NCI-H2029 (cell line): ENCODE measurements at regions not wholly inside any gene's neighbourhood (a gene's known extent, or its start where the extent isn't known, plus 50 kb on each side); places are given as distances from the start of the nearest gene placed in this dataset.

Experiments used
- DNase-seq: peaks from one replicate; lab custom pipeline; 2025; lab: John Stamatoyannopoulos, UW

DNA sequence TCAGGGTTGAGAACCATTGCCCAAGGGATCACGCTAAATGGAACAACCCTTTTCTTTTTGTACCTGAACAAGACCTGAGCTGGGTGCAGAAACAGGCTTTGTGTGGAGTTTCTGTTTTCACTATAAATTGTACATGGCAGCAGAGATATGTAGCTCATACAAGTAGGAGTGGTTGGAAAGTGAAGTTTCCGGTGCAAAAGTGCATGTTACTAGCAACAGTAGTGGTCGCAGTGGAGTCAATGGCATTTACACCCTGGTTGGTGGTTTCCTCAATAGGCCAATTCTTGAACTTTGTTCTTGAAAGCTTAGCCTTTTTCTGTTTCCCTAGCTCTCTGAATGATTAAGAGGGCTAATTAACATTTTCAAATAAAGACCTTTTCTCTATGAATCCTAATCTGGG lies 170.7 kb downstream of the NEBL start:
- DNase-seq: no peak

DNA sequence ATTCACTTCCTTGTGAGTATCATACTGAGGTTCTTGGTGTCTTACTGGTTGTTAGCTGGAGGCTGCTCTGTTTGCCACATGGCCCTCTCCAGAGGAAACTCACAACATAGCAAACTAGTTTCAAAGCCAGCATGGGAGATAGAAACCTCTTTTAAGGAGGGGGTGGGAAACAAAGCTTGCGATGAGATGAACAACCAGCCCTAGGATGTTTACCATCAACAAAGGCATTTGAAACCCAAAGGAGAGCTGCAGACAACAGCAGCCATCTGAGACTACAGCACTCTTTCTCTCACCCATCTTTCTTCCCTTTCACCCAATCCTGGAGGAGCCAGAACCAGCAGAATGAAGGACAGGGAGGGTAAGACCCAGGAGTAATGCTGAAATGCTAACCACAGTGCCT lies 182.1 kb downstream of the NEBL start:
- DNase-seq: no peak

DNA sequence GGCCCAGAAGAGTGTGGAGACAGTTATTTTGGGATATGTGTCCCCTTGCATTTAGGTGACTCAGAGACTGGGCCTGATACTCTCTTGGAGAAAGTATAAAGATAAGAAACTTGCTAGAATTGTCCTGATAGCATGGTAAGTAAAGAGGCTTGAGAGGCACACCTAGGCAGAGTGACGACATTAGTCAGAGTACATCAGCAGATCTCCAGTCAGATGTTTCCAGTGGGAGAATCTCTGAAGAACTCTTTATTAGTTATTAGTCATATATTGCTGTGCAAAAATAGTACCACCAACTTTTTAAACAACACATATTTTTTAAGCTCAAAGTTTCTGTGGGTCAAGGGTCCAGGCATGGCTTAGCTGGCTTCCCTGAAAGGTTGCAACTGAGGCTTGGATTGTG lies 182.6 kb downstream of the NEBL start:
- DNase-seq: no peak

DNA sequence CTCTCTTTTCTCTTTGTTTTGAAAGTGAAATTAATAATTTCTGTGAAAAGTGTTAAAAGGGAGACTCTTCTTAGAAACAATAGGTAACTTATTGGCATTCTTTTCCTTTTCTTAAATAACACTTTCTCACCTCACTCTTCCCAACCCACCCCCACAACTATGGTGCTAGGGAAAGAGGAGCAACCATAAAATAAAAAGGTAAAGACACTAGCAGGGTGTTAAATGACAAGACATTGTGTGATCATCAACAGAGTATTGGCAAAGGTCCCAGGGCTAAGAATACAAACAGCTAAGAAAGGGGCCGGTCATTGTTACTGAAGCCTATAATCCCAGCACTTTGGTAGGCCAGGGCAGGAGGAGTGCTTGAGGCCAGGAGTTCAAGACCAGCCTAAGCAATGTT lies 183.7 kb downstream of the NEBL start:
- peak; percentile 2 for DNase-seq

DNA sequence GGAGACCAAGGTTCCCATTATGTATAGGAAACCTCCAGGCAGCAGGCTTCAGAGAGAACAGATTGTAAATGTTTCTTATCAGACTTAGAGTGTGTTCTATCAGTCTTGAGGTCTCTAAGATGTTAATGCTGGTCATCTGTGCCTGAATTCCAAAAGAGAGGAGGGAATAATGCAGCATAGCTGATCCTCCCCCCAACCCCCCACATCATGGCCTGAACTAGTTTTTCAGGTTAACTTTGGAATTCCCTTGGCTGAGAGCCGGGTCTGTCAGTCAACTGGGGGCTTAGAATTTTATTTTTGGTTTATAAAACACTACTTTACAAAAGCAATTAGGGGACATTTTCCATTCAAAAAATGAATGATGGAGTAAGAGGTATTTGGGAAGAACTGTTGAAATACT lies 184.3 kb downstream of the NEBL start:
- no peak for DNase-seq

DNA sequence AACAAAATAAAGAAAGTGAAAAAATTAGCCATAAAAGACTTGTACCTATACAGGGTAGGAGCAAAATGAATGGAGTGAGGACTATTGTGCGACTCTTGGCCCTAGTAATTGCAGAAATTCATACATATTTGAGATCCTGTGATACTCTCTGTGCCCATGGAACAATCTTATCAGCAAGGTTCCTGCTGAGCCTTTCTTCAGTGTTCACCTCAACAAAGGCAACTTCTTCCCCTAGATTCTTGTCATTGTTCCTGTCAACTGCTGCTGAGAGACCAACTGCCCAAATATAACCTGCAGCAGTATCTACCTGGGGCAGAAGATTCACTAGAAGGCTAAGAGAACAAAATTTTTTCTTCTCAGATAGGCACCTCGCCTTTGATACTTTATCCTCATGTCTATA lies 187.4 kb downstream of the NEBL start:
- DNase-seq: no peak

DNA sequence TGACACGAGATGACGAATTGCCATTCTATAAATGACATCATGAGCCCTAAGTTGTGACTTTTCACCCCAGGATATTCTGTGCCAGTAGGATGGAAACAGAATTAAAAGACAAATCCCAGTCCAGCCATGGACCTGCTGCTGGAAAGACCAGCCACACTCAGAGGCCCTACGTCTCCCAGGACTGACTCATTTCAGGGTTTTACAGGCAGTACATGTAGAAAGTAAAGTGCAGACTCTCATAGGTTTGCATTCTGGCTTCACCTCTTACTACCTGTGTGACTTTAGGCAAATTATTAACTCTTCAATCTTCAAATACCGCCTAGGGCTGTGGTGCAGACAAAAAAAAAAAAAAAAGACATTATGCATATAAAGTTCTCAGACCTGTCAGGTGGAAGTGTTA lies 188.8 kb downstream of the NEBL start:
- no peak for DNase-seq

DNA sequence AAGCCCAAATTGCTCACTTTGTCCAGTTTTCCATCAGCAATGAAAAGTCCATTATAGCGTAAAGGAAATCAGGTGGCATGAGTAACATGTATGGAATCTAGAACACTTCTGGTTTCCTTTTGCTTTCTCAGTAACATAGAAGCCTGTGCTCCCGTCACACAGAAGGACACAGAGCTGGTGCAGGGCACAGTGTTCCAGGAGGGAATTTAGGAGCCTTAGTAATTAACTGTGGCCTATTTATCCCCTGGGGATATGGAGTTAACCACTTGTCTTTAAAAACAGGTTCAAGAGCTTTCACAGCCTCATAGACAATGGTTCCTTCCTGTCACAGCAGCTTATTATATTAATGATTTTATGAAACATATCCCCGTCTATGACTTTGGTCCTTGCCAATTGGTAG lies 189.9 kb downstream of the NEBL start:
- no peak for DNase-seq

DNA sequence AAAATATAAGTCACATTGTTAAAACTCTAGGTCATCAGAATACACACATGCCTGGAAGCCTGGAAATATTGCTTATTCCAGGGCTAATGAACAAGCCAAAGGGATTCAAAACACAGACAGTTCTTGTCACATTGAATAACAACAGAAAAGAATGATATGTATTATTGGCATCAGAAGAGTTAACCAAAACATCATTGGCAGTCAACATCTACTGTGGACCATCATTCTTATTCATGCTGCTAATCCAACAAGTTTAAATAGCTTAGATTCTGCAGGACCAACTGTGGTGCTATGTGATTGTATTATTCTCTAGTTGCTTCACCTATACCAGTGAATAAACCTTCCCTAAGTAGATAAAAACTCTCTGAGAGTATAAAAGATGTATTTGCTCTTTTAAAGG lies 198.3 kb downstream of the NEBL start:
- DNase-seq: no peak

DNA sequence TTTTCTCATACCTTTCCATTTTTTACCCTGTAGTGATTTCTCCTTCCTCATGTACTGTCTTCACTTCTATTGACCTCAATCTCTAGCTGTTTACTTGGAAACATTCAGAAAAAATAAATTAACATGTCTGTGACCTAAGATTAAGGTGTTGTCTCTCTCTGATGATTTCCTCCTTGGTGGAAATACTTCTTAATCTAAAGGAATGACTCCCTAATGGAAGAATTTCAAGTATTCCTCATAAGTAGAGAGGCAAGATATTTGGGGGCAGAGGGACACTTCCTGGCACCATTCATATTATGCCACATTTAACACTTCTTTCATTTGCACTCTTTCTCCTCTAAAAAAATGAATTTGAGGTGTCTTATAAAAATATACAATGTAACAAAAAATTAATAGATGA lies 202.8 kb downstream of the NEBL start:
- no peak for DNase-seq

DNA sequence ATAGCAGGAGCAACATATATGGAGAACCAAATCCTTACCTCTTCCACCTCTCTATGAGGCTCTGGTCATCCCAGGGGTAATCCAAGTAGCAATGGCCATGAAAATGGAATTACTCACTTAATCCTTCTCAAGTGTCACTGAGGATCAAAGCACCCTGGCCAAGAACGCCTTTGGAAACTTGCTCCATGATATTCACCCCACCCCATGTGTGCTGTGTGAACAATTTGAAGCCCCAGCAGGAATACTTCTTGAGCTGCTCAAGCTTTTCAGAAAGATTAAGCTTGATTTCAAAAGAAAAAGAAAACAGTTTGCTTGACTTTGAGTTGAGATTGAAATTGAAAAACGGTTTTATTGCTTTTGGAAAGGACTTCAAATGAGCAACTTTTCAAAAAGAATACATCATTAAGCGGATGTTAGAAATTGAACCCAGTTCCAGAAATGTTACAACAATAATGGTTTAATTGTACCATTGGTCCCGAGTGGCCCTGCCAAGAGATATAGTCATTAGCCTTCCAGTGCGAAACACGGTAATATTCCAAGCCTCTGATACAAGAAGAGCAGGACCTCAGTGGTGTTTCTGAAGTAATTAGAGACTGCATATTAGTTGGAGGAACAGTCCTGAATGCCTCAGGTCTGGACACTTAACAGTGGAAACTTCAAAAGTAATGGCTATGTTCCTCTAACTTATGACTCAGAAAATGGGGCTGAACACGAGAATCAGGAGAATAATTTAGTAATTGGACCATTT lies 208.1 kb downstream of the NEBL start:
- no peak for DNase-seq

DNA sequence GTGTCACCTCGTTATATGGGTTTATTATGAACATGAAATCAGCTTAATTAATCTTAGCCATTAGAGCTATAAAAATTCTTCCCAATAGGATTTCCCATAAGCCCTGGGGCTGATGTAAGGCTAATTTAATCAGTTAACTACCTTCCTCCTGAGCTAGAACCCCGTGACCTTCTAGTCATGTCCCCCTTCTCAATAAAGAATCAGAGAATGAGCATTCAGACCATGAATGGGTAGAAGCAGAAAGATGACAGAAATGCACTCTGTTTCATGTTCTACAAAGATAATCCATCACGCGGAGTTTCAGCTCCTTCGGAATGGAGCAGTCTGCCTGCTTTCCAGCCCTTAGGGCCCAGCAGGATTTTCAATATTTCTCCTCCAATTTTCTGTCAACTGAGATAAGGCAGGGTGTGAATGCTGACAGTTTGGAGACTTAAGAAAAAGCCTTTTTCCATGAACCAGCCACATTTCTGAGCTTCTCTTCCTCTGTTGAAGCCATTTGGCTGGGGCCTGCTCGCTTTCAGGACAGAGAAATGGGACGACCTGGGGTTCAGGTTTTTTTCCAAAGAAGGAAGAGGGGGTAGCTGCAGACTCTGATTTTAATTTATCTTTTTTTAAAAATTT lies 211.0 kb downstream of the NEBL start:
- no peak for DNase-seq

DNA sequence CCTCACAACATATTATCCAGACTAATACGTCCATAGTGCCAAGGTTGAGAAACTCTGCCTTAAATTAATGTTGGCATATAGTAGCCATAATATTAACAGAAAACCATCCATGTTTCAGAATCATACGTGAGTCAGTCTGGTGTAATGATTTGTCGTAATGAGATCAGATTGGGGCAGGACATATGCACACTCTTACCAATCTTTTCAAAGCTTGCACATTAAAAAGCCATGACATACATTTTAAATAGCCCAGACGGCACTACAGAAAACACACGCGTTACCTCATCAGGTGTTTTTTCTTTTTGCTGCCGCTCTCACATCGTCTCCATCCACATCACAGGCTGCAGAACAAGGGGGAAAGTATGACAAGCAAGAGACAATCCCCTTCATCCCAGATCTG lies 211.6 kb downstream of the NEBL start:
- DNase-seq: no peak

DNA sequence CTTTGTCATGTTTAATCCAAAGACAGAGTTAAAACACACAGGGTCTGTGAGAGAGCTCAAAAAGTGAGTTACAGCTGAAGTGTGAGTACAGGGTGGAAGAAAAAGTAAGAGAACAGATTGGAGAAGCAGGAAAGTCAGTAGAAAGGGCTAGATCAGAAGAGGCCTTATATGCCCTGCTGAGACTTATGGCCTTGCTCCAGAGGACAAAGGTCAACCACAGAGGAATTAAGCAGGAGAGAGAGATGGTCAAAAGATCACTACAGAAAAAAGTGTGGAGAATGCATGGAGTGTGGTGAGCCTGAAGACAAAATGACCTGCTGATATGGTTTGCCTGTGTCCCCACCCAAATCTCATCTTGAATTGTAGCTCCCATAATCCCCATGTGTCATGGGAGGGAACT lies 213.8 kb downstream of the NEBL start:
- DNase-seq: no peak

DNA sequence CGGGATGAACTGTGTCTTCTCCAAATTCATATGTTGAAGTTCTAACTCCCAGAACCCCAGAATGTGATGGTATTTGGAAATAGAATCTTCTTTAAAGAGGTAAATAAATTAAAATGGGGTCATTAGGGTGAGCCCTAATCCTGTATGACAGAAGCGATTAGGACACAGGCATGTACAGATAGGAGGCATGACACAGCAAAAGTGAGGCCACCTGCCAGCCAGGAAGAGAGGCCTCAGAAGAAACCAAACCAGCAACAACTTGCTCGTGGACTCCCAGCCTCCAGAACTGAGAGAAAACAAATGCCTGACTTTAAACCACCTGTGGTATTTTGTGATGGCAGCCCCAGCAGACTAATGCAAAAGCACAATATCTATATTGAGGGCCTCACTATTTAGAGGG lies 214.3 kb downstream of the NEBL start:
- no peak for DNase-seq

DNA sequence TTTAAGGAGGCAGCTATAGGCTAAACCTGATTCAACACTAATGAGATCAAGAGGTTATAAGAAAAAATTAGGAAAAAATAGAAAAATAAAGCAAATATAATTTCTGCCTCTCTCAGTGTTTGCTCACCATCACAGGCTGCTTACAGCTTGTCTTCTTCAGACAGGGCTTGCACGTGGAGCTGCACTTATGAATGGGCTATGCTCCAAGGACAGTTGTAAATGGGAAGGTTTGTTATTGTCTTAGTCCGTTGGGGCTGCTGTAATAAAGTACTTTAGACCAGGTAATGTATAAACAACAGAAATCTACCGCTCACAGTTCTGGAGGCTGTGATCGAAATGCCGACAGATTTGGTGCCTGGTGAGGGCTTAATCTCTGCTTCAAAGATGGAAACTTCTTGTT lies 219.8 kb downstream of the NEBL start:
- DNase-seq: no peak

DNA sequence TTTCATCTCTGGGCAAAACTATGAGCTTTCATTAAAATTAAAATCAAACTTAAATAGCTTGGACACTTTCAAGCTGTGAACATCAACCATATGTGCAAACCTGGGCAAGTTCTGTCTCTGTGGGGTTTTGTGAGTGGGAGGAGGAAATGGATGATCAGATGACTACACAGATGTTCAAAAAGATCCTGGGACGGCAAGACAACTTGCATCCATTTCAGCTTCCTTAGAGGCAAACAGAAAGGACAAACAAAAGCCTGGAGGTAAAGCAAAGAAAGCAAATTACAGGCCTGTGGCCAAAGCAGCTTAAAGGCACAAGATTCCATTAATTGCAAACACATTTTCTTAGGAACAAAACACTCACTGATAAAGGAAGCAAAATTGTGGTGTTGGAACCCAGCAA lies 222.2 kb downstream of the NEBL start:
- DNase-seq: no peak

DNA sequence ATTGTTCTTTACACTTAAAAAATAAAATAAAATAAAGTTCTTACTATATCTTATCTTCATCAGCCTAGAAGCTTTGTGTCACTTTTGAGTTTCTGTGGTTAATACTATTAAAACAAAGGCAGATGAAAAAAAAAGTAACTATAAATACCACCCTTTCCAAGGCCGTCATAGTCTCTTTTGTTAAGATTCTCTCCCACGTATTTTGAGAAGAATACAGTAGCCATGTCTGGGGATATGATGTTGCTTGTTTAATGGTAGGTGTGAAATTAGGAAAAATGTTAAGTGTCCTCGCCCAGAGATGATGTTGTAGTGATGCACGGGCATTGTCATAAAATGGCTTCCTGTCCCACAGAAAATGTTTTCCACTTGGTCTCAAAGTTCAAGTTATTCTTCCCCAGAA lies 223.9 kb downstream of the NEBL start:
- DNase-seq: no peak

DNA sequence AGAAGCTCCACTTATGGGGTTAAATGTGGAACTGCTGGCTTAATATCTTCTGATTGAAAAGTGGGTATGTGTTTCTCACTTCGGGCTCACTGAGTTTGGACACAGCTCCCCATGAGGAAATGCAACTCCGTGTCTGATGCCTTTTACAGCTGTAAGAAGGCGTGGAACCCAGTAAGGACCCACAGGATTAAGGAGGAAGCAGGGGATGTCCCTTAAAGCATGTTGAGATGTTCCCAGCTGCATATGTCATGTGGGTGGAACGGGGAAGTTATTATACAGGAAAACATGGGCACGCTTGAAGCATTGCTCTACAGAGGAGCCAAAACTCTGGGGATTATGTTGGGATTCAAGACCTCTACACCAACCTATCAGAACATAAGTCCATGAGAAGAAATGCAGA lies 224.4 kb downstream of the NEBL start:
- no peak for DNase-seq

DNA sequence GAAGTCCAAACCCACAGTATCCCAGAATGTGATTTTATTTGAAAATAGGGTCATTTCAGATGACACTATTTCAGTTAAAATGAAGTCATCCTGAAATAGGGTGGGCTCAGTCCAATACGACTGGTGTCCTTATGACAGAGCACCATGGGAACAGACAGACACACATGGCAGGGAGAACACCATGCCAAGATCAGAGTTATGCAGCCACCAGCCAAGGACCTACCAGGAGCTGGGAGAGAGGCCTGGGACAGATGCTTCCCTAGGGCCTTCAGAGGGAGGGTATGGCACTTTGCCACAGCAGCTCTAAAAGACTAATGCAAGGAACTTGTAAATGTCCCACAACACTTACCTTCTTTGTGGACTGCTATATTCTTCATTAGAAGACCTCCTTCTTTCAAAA lies 226.5 kb downstream of the NEBL start:
- no peak for DNase-seq

DNA sequence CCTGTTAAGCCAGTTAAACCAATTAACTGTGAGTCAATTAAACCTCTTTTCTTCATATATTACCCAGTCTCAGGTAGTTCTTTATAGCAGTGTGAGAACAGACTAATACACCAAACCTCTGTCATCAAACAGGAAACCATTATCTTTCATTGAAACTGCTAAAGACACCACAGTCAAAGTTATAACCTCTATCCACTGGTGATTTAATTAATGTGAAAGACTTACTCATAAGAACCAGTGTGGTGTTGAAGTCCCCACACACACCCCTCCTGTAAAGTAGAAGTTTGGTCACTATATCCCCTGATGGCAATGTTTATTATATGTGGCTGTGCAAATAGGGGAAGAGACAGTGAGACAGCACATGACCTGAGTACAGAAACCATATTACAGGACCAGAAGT lies 228.1 kb downstream of the NEBL start:
- DNase-seq: no peak

DNA sequence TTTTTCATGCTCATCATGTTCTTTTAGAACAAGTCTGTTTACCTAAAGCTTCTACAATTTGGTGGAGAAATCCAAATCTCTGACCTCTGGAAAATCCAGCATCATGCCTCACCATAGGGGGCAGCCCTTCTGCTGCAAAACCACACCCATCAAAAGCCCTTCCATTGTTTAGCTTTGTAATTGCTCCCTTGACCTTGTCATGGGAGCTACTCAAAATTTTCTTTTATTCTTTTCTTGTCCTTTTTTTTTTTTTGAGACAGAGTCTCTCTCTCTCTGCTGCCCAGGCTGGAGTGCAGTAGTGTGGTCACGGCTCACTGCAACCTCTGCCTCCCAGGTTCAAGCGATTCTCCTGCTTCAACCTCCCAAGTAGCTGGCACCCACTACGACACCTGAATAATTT lies 234.4 kb downstream of the NEBL start:
- DNase-seq: no peak

DNA sequence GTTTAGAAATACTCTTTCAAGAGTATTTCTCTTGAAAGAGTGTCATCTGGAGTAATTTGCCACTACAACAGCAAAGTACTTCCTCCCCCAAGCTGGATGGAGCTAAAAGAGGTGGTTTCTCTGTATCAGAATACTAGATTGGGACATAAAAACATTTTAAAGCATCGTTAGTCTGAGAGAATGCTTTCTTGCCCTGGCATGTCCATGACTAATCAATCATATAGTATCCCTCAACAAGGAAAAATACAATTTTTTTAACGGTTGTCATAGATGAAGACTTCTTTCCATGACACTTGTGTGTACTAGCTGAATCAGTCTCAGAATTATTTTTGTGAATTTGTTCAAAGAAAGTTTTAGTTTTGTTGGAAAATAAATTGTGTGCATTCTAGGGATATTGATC lies 237.9 kb downstream of the NEBL start:
- no peak for DNase-seq

DNA sequence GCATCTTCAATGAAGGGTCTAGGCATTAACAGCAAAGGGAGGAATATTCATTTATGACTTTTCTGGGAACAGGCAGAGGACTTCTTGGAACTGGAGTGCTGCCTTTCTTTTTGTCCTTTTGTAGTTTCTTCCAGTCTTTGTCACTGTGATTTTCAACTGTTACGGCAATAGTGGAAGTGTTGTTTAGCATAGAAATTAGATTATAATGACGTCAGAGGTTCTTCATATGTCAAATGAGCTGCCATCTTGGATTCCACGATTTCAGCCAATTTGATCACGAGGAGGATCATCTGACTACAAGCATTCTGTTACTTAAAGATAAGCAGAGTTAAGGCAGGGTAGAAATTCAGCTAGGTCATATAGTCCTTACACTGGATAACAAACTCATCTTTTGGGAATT lies 239.0 kb downstream of the NEBL start:
- DNase-seq: no peak
